Activated CD8-positive, alpha-beta T cell treated with anti-CD3 and anti-CD28 coated beads, Interleukin-2, amount 10 ng/mL, durations not matched to agents 7 days and 5 days (primary cell): ENCODE measurements at regions not wholly inside any gene's neighbourhood (a gene's known extent, or its start where the extent isn't known, plus 50 kb on each side); places are given as distances from the start of the nearest gene placed in this dataset.

Experiments used
- ATAC-seq: fragments of 150-1000 bp; cut with Tn5 transposase; one replicate; pipeline ENCODE4 v1.10.0; 2021; ENCODE audit warnings: moderate library complexity
- CTCF ChIA-PET: fragments of 350-600 bp; sonication (Branson Sonifier 250); formaldehyde crosslinking; loops from one replicate; lab custom pipeline; 2021; ENCODE audit warnings: antibody characterized with exemption; lab: Charles Lee
- POLR2A ChIA-PET: fragments of 350-600 bp; sonication (Branson Sonifier 250); formaldehyde crosslinking; loops from one replicate; lab custom pipeline; 2021; ENCODE audit warnings: antibody characterized with exemption; lab: Charles Lee
- DNase-seq: peaks from one replicate; pipeline ENCODE4 v3.0.0-alpha.2; 2020
- H3K27ac Mint-ChIP-seq: one replicate; pipeline ENCODE4 v1.8.0; 2021; ENCODE audit warnings: mild to moderate bottlenecking, mixed read lengths
- H3K27me3 Mint-ChIP-seq: one replicate; pipeline ENCODE4 v1.8.0; 2021; ENCODE audit warnings: low read depth, mixed read lengths
- H3K36me3 Mint-ChIP-seq: one replicate; pipeline ENCODE4 v1.8.0; 2021; ENCODE audit warnings: low read depth, mixed read lengths
- H3K4me1 Mint-ChIP-seq: one replicate; pipeline ENCODE4 v1.8.0; 2021; ENCODE audit warnings: low read depth, mixed read lengths
- H3K4me3 Mint-ChIP-seq: one replicate; pipeline ENCODE4 v1.8.0; 2021; ENCODE audit warnings: mild to moderate bottlenecking, mixed read lengths
- H3K9me3 Mint-ChIP-seq: one replicate; pipeline ENCODE4 v1.8.0; 2022; ENCODE audit warnings: mixed read lengths; ENCODE audit not compliant: insufficient read depth

DNA sequence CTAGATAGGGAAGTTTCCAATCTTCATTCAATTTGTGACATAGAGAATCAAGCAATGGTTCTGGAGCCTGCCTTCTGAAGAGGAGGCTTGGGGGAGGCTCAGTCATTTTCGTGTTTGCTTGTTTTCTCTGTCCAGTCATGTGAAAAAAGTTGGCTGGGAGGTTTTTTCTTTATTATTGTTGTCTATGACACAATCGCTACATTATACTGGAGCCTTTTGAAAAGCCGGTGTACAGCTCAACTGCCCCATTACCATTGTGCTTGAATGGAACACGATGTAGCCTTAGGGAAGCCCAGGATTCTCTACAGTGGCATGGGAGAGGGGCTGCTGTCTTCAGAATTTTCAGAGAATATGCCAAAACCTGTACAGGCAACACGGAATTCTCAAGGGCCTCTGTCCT lies 57.9 kb upstream of the NCAM1 start:
- no peaks in the 10 kb centered on the region for H3K9me3 Mint-ChIP-seq
- CTCF ChIA-PET: no interaction called here
- H3K36me3 Mint-ChIP-seq: no peaks in the 10 kb centered on the region
- H3K4me1 Mint-ChIP-seq: no peaks in the 10 kb centered on the region
- no peak for DNase-seq
- H3K27ac Mint-ChIP-seq: no peak overlapping the region
- no peak overlapping the region for H3K4me3 Mint-ChIP-seq
- peaks cover 27% of the 10 kb centered on the region for H3K27me3 Mint-ChIP-seq
- POLR2A ChIA-PET: no interaction called here
- ATAC-seq: no peak

DNA sequence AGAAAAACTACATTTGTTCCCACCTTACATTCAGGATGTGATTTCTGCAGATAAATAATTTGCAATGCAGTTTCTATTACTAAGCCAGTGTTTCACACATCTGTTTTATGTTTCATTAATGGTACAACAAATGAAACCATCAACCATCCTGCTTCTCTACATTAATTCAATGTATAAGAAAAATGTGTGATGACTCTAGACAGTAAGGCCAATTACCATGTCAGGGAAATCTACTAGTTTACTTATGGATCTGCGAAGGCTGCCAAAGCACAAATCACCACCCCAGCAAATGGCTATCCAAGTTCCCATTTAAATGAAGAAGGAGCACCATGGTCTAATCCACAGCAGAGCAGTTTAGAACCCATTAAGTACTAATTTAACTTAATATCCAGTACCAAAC lies 50.1 kb upstream of the NCAM1 start:
- Mint-ChIP-seq H3K9me3 (no peaks in the 10 kb centered on the region), H3K36me3 (no peaks in the 10 kb centered on the region), H3K4me3 (no peak overlapping the region), H3K4me1 (no peaks in the 10 kb centered on the region), H3K27me3 (peaks cover 30% of the 10 kb centered on the region), H3K27ac (no peak overlapping the region)
- ATAC-seq (no peak), DNase-seq (no peak)
- ChIA-PET POLR2A (no interaction called here), CTCF (no interaction called here)
